Smooth muscle cell (in vitro differentiated cells): ENCODE measurements at regions not wholly inside any gene's neighbourhood (a gene's known extent, or its start where the extent isn't known, plus 50 kb on each side); places are given as distances from the start of the nearest gene placed in this dataset.

Source experiments
- DNase-seq: peaks from one replicate; lab custom pipeline; 2025; ENCODE audit not compliant: unreplicated experiment; lab: John Stamatoyannopoulos, UW
- H2AFZ ChIP-seq: fragments of 200-600 bp; sonication (generic); 2 replicates; pipeline ENCODE4 v1.6.0; 2016; ENCODE audit warnings: antibody characterized with exemption, low read depth, mild to moderate bottlenecking
- H3F3A ChIP-seq: fragments of 200-600 bp; sonication (generic); 2 replicates; pipeline ENCODE4 v1.6.0; 2017; ENCODE audit warnings: antibody characterized with exemption, low read depth
- H3K27ac ChIP-seq: fragments of 200-600 bp; sonication (generic); 2 replicates; pipeline ENCODE4 v1.5.1; 2016; ENCODE audit warnings: low read depth, mild to moderate bottlenecking
- H3K27me3 ChIP-seq: fragments of 200-600 bp; sonication (generic); 2 replicates; pipeline ENCODE4 v1.6.1; 2016; ENCODE audit warnings: low read depth, mild to moderate bottlenecking
- H3K36me3 ChIP-seq: fragments of 200-600 bp; sonication (generic); 2 replicates; pipeline ENCODE4 v1.5.1; 2016; ENCODE audit warnings: low read depth
- H3K4me1 ChIP-seq: fragments of 200-600 bp; sonication (generic); 2 replicates; pipeline ENCODE4 v1.5.1; 2016; ENCODE audit warnings: low read depth
- H3K4me2 ChIP-seq: fragments of 200-600 bp; sonication (generic); 2 replicates; pipeline ENCODE4 v1.6.0; 2016; ENCODE audit warnings: mild to moderate bottlenecking
- H3K4me3 ChIP-seq: fragments of 200-600 bp; sonication (generic); 2 replicates; pipeline ENCODE4 v1.5.1; 2016; ENCODE audit warnings: mild to moderate bottlenecking
- H3K79me2 ChIP-seq: fragments of 200-600 bp; sonication (generic); 2 replicates; pipeline ENCODE4 v1.6.0; 2016; ENCODE audit warnings: low read depth, mild to moderate bottlenecking
- H3K9ac ChIP-seq: fragments of 200-600 bp; sonication (generic); 2 replicates; pipeline ENCODE4 v1.6.0; 2016; ENCODE audit warnings: low read depth
- H3K9me3 ChIP-seq: fragments of 200-600 bp; sonication (generic); replicated peaks from 2 replicates; pipeline ENCODE4 v1.5.1; 2016; ENCODE audit warnings: low read depth
- H4K20me1 ChIP-seq: fragments of 200-600 bp; sonication (generic); 2 replicates; pipeline ENCODE4 v1.6.0; 2016; ENCODE audit warnings: low read depth
- WGBS: methylation state at CpG from one replicate; pipeline ENCODE4 v1.1.7; 2016; ENCODE audit warnings: low lambda C conversion rate; 5-methylcytosine and 5-hydroxymethylcytosine counted together
- TF ChIP-seq, protein P1 (sequence below): fragments of 200-600 bp; sonication (generic); IDR thresholded peaks from 2 replicates; pipeline ENCODE4 v1.5.1; 2017; ENCODE audit warnings: borderline replicate concordance, mild to moderate bottlenecking, antibody characterized with exemption; ENCODE audit not compliant: insufficient read depth, poor library complexity, severe bottlenecking

DNA sequence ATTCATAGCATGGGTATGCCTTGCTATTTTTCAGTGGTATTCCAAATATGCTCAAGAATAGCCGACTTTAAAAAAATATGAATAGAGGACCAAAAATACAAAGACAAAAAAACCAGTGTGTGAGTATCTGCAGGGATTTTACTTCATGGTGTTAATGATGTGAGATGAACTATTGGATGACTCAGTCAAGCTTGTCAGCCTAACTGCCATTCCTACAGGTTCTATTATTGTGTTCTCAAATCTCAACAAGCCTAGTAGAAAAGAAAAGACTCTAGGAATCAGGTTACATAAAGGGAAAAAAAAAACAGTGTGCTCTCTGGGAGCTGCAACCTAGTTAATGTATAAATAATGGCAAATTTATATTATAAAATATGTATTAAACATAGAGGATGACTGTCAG, 588.4 kb upstream of the BTBD3 start:
- Histone ChIP-seq H3F3A (no peaks in the 10 kb centered on the region), H3K4me1 (peaks cover 8% of the 10 kb centered on the region), H3K27ac (no peak overlapping the region), H4K20me1 (no peaks in the 10 kb centered on the region), H3K27me3 (no peaks in the 10 kb centered on the region), H3K79me2 (no peaks in the 10 kb centered on the region), H3K4me2 (no peak overlapping the region), H3K36me3 (no peaks in the 10 kb centered on the region), H3K4me3 (no peak overlapping the region), H3K9me3 (no peaks in the 10 kb centered on the region), H3K9ac (no peak overlapping the region), H2AFZ (no peak overlapping the region)
- WGBS = 89% methylated on average over 1 of the region's 1 CpG
- DNase-seq = no peak
- TF ChIP-seq, protein P1, sequence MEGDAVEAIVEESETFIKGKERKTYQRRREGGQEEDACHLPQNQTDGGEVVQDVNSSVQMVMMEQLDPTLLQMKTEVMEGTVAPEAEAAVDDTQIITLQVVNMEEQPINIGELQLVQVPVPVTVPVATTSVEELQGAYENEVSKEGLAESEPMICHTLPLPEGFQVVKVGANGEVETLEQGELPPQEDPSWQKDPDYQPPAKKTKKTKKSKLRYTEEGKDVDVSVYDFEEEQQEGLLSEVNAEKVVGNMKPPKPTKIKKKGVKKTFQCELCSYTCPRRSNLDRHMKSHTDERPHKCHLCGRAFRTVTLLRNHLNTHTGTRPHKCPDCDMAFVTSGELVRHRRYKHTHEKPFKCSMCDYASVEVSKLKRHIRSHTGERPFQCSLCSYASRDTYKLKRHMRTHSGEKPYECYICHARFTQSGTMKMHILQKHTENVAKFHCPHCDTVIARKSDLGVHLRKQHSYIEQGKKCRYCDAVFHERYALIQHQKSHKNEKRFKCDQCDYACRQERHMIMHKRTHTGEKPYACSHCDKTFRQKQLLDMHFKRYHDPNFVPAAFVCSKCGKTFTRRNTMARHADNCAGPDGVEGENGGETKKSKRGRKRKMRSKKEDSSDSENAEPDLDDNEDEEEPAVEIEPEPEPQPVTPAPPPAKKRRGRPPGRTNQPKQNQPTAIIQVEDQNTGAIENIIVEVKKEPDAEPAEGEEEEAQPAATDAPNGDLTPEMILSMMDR = no peak

DNA sequence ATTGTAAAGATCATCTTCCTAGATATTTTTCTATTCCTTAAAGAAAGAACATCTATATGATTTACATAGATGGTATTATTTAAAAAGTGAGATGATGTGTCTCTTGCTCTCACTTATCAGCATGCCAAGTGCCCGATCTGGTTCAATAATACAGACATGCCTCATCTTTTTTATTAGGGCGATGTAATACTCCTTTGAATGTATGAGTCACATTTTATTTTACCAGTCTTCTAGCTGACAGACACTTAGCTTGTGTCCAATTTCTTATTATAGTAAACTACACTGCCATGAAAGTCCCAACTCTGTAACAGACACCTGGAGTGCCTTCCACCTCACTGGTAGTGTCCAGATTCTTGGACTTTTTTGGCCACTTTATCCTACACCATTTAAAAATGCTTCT, 586.6 kb upstream of the BTBD3 start:
- Histone ChIP-seq H3K4me3 (no peak overlapping the region), H3K27ac (no peak overlapping the region), H3K9me3 (no peaks in the 10 kb centered on the region), H3K4me1 (peaks cover 12% of the 10 kb centered on the region), H3F3A (no peaks in the 10 kb centered on the region), H2AFZ (no peak overlapping the region), H3K79me2 (no peaks in the 10 kb centered on the region), H3K36me3 (no peaks in the 10 kb centered on the region), H3K9ac (no peak overlapping the region), H3K27me3 (no peaks in the 10 kb centered on the region), H3K4me2 (no peak overlapping the region), H4K20me1 (no peaks in the 10 kb centered on the region)
- WGBS = 56% methylated on average over 2 of the region's 2 CpGs
- no peak for DNase-seq
- TF ChIP-seq, protein P1 = no peak

DNA sequence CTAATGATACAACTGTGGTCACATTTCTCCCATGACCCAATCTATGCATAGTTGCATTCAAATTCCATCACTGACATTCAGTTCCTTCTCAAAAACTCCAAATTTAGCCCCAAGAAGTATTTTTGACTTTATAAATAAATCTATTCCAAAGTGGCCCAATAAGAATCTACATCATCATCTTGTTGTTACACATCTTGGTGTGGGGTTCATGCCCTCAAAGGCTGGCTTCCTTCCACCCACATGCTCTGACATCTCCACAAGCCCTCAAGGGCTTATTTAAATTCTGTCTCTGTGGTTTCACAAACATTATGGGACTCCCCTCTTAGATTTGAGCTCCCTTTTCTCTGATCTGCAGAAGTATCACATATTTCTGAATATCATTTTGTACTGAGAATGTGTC, 585.3 kb upstream of the BTBD3 start:
- H3F3A ChIP-seq = no peaks in the 10 kb centered on the region
- no peak overlapping the region for H3K9ac ChIP-seq
- DNase-seq = no peak
- H3K79me2 ChIP-seq = no peaks in the 10 kb centered on the region
- TF ChIP-seq, protein P1 = no peak
- H3K4me3 ChIP-seq = no peak overlapping the region
- H3K9me3 ChIP-seq = no peaks in the 10 kb centered on the region
- H4K20me1 ChIP-seq = no peaks in the 10 kb centered on the region
- no peak overlapping the region for H2AFZ ChIP-seq
- H3K36me3 ChIP-seq = no peaks in the 10 kb centered on the region
- H3K4me2 ChIP-seq = no peak overlapping the region
- peaks cover 12% of the 10 kb centered on the region for H3K4me1 ChIP-seq
- no peaks in the 10 kb centered on the region for H3K27me3 ChIP-seq
- no peak overlapping the region for H3K27ac ChIP-seq

DNA sequence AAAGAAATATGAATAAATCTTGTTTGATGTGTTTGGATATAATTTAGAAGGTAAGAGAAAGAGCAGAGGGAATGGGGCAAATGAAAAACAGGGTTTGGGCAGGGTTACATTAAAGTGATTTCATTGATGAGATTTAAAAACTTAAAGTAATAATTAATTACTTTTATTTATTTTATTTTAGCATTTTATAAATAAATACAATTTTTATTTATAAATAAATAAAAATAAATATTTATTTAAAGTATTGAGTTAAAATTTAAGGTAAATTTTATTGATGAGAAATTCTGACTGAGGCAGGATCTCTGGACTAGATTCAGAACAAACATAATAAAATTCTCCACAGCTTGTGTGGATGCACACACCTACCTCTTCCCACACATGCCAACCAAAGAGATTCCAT, 584.1 kb upstream of the BTBD3 start:
- no peak overlapping the region for H3K4me3 ChIP-seq
- TF ChIP-seq, protein P1 = no peak
- no peak overlapping the region for H3K27ac ChIP-seq
- no peaks in the 10 kb centered on the region for H3K79me2 ChIP-seq
- no peaks in the 10 kb centered on the region for H3F3A ChIP-seq
- H3K4me2 ChIP-seq = no peak overlapping the region
- no peaks in the 10 kb centered on the region for H3K36me3 ChIP-seq
- no peaks in the 10 kb centered on the region for H3K27me3 ChIP-seq
- H3K9me3 ChIP-seq = no peaks in the 10 kb centered on the region
- H3K4me1 ChIP-seq = peaks cover 12% of the 10 kb centered on the region
- H4K20me1 ChIP-seq = no peaks in the 10 kb centered on the region
- H2AFZ ChIP-seq = no peak overlapping the region
- no peak overlapping the region for H3K9ac ChIP-seq
- no peak for DNase-seq
